Breast epithelium (tissue), 4 donors: ENCODE measurements at regions not wholly inside any gene's neighbourhood (a gene's known extent, or its start where the extent isn't known, plus 50 kb on each side); places are given as distances from the start of the nearest gene placed in this dataset.

Experiments used
- DNase-seq, 2 donors: peaks; one replicate each; pipeline ENCODE4 v3.0.0-alpha.2; 2019; ENCODE audit warnings: low spot score in 2 of 2
- H3K27ac ChIP-seq, 2 donors: fragments of 200-600 bp; sonication (generic) in 1 of 2; one replicate each; pipeline ENCODE4 v1.5.1; 2016 to 2019; ENCODE audit warnings: mild to moderate bottlenecking in 1 of 2
- H3K27me3 ChIP-seq, 2 donors: fragments of 200-600 bp; sonication (generic) in 1 of 2; one replicate each; pipeline versions ENCODE4 v1.5.1 to v1.6.0; 2017 to 2019; ENCODE audit warnings: control low read depth in 1 of 2, mild to moderate bottlenecking in 1 of 2
- H3K36me3 ChIP-seq: fragments of 200-600 bp; one replicate; pipeline ENCODE4 v1.5.1; 2019
- H3K4me1 ChIP-seq, 2 donors: fragments of 200-600 bp; sonication (generic); one replicate each; pipeline ENCODE4 v1.5.1; 2016 to 2019; ENCODE audit warnings: control low read depth in 1 of 2
- H3K4me3 ChIP-seq, 3 donors: fragments of 200-600 bp; sonication (generic); 1 replicate in 2 of 3; 2 replicates in 1 of 3; pipeline ENCODE4 v1.5.1; 2016 to 2019; ENCODE audit warnings: mild to moderate bottlenecking in 3 of 3, moderate library complexity in 2 of 3
- H3K9me3 ChIP-seq, 2 donors: fragments of 200-600 bp; sonication (generic) in 1 of 2; one replicate each; pipeline ENCODE4 v1.5.1; 2016 to 2019; ENCODE audit warnings: control low read depth in 1 of 2
- CTCF ChIP-seq, 3 donors: fragments of 450-650 bp; IDR thresholded peaks; one replicate each; pipeline ENCODE4 v1.5.1; 2016 to 2017; ENCODE audit warnings: antibody characterized with exemption in 3 of 3, mild to moderate bottlenecking in 3 of 3, moderate library complexity in 3 of 3
- POLR2A ChIP-seq: fragments of 450-650 bp; IDR thresholded peaks from one replicate; pipeline ENCODE4 v1.6.1; 2016; ENCODE audit warnings: antibody characterized with exemption, mild to moderate bottlenecking, moderate library complexity
- POLR2AphosphoS5 ChIP-seq, 3 donors: sonication (generic); formaldehyde crosslinking; IDR thresholded peaks; one replicate each; pipeline ENCODE4 v1.6.1; 2017; ENCODE audit warnings: antibody characterized with exemption in 3 of 3
- intact Hi-C: fragments of 100-400 bp; cut with DNase I; formaldehyde crosslinking; loops from one replicate; pipeline ENCODE4 v1.15.1; 2023; ENCODE audit warnings: low total_unique reads

- H3K9me3 ChIP-seq: no peaks in the 10 kb centered on the region
- H3K4me3 ChIP-seq: no peak overlapping the region
- H3K27ac ChIP-seq: no peak overlapping the region
- no peak for TF ChIP-seq CTCF (IDR thresholded peaks at IDR 0.05)
- no peak for TF ChIP-seq POLR2AphosphoS5 (IDR thresholded peaks at IDR 0.05)
- TF ChIP-seq POLR2A: no peak
- no peaks in the 10 kb centered on the region for H3K36me3 ChIP-seq
- intact Hi-C loops: no loop called here
- no peak for DNase-seq
- H3K4me1 ChIP-seq: no peaks in the 10 kb centered on the region
- H3K27me3 ChIP-seq: no peaks in the 10 kb centered on the region
Observed at GRCh38 chr14:34168656-34169055, 217.8 kb upstream of the EGLN3 start.

DNA sequence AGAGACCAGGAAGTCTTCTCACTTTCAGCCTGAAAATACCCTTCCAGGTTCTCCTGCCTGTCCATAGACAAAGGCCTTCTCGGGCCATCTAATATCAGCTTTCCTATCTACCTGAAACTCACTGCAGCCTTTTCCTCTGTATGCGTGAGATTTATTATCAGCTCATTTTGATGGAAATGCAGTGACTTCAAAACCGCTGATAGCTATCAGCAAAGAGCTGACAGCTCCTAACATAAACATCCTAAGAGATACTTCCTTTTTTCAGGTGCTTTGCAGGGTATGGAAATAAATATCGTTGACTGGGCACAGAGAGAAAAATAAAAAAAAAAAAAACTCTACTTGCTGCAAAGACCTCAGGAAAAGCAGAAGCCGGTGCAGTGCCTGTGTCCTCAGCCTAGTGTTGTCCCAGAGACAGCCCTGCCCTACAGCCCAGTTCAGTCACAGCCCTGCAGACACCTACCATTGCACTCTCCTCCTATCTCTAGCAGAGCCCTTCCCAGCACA lies 215.0 kb upstream of the EGLN3 start:
- Histone ChIP-seq H3K27ac (no peak overlapping the region), H3K4me1 (no peaks in the 10 kb centered on the region), H3K27me3 (no peaks in the 10 kb centered on the region), H3K4me3 (no peak overlapping the region), H3K9me3 (no peaks in the 10 kb centered on the region), H3K36me3 (no peaks in the 10 kb centered on the region)
- no peak for DNase-seq
- TF ChIP-seq CTCF (IDR thresholded peaks at IDR 0.05) (no peak), POLR2AphosphoS5 (IDR thresholded peaks at IDR 0.05) (no peak), POLR2A (no peak)
- intact Hi-C loops: no loop called here

DNA sequence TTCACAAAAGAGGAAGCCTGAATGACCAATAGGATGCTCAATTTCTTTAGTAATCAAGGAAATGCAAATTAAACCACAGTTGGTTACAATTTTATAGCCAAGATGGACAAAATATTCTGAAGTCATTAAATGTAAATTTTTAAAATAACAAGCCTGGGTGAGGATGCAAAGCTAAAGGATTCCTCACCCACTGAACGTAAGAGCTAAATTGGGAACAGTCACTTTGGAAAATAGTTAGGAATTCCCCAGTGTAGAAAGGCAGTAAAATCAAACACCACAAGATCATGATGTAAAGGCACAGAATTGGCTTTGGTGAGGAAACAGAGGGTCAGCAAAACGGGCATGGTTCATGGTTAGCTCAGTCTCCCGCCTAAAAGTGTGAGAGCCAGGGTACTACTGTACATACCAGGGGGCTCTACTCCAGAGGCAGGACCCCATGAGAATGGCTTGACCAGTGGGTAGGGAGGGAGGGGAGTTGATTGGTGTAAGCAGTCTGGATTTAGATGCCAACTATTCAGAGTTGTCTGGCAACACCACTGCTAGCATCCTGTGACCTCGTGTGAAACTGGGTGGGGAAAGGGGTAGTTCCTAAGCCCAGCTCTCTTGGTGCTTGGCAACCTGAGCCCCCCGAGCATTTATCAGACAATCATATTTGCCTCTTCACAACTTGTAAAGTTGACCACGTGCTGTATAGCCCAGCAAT lies 213.4 kb upstream of the EGLN3 start:
- Histone ChIP-seq H3K4me1 (no peaks in the 10 kb centered on the region), H3K4me3 (no peak overlapping the region), H3K27ac (no peak overlapping the region), H3K9me3 (no peaks in the 10 kb centered on the region), H3K36me3 (no peaks in the 10 kb centered on the region), H3K27me3 (no peaks in the 10 kb centered on the region)
- DNase-seq: no peak
- TF ChIP-seq CTCF (IDR thresholded peaks at IDR 0.05): no peak
- TF ChIP-seq POLR2AphosphoS5 (IDR thresholded peaks at IDR 0.05): no peak
- TF ChIP-seq POLR2A: no peak
- intact Hi-C loops: no loop called here

DNA sequence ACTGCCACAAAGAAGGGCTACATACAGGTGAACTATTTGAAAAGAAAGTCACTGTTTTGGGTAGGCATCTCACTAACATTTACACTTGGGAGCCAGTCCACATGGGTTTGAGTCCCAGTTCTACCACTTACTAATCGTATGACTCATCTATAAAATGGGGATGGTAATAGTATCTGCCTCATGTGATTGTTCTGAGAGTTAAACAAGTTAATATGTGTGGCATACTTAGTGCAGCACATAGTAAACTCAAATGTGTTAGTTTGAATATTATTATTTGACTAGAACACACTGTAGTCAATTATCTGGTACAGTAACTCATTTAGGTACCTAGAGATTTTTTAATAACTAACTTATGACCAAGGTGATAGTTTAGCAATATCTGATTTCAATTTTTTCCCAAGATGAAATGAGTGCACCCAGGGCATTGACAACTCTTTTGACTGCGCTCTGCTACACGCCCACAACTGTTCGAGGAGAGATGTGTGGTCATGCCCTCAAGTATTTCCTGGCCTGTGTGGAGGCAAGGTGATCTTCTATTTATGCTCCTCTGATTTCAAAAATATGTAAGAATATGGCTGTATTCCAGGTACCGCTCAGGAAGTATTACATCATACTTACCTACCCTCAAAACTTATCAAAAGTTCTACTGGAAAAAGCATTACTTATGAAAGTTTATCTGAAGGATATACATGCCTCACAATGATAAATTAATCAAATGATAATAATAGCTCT lies 210.6 kb upstream of the EGLN3 start:
- Histone ChIP-seq H3K4me1 (no peaks in the 10 kb centered on the region), H3K27ac (no peak overlapping the region), H3K36me3 (no peaks in the 10 kb centered on the region), H3K9me3 (no peaks in the 10 kb centered on the region), H3K27me3 (no peaks in the 10 kb centered on the region), H3K4me3 (no peak overlapping the region)
- intact Hi-C loops: no loop called here
- no peak for DNase-seq
- TF ChIP-seq POLR2A: no peak
- TF ChIP-seq CTCF (IDR thresholded peaks at IDR 0.05): no peak
- TF ChIP-seq POLR2AphosphoS5 (IDR thresholded peaks at IDR 0.05): no peak

- Histone ChIP-seq H3K36me3 (no peaks in the 10 kb centered on the region), H3K27me3 (no peaks in the 10 kb centered on the region), H3K4me1 (no peaks in the 10 kb centered on the region), H3K9me3 (no peaks in the 10 kb centered on the region), H3K4me3 (no peak overlapping the region), H3K27ac (no peak overlapping the region)
- no peak for DNase-seq
- TF ChIP-seq CTCF (IDR thresholded peaks at IDR 0.05): no peak
- no peak for TF ChIP-seq POLR2A
- no peak for TF ChIP-seq POLR2AphosphoS5 (IDR thresholded peaks at IDR 0.05)
- intact Hi-C loops: no loop called here
Observed at GRCh38 chr14:34160619-34161018, 209.7 kb upstream of the EGLN3 start.
